HG02981 (cell line): ENCODE measurements at regions not wholly inside any gene's neighbourhood (a gene's known extent, or its start where the extent isn't known, plus 50 kb on each side); places are given as distances from the start of the nearest gene placed in this dataset.
A peak's percentile ranks its signal among the peaks of the same experiment; 100 is the strongest.

Source experiments
- ATAC-seq: cut with Tn5 transposase; IDR thresholded peaks from one replicate; pipeline ENCODE4 v1.9.1; 2021; ENCODE audit warnings: mild to moderate bottlenecking, moderate library complexity; ENCODE audit not compliant: unreplicated experiment

DNA sequence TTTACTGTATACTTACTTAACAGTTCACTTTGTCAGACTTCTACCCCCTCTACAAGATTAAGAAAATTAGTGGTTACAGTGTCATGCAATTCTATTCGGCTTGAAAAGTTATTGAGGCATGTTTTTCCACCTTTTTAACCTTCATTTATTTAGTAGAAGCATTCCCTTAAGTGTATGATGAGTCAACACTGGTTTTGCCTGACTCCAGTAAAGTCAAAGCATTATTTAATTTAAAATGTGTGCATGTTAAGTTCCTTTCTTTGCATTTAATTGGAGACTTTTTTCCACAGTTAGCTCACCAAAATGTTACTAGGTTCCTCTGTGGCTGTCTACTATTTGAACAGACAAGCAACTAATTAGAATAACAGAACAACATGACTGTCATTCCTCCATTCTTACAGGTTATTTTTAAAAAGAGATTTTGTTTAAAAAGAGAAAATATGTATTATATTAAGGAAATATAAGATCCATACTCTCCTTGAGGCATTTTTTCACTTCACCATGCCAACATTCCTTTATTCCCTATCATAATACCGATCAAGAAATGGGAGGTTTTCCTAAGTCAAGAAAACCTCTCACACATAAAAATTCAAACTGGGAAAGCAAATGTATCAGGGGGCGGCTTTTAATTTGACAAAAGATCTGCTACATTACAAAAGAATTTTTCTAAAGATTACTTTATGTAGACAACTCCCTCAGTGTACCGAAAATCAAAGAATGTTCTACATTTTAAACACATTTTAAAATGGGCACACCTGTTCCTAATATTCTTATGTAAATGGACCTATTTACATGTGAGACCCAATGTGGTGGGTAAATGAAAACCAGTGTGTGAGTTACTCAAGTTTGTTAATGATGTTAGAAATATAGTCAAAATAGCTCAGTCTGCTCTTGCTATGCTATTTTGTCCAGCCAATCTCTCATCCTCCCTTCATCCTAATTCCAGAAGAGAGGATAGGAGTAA lies 361.2 kb downstream of the UTRN start:
- no peak for ATAC-seq

DNA sequence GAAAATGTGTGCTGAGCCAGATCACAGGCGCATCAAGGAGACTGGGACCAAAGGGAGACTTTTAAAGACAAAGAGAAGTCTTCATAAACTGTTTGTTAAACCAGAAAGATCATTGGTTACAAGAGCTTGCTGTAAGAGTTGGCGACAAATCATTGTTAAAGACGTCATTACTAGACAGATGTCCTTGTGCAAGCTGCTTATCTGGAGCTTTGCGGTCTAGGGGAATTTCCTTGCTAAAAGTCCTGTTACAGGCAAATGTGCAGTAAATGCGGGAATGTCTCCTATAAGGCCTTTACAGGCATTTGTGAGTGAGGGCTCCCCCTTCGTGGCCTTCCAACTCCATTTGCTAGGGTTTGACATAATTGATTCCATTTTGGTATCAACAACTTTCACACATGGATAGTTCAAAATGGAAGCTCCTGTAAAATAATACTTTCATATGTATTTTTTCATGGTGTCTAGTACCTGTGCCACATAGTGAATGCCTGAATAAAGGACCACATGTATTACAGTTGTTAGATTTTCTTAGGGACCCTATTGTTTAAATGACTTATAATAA lies 362.4 kb downstream of the UTRN start:
- ATAC-seq: no peak

DNA sequence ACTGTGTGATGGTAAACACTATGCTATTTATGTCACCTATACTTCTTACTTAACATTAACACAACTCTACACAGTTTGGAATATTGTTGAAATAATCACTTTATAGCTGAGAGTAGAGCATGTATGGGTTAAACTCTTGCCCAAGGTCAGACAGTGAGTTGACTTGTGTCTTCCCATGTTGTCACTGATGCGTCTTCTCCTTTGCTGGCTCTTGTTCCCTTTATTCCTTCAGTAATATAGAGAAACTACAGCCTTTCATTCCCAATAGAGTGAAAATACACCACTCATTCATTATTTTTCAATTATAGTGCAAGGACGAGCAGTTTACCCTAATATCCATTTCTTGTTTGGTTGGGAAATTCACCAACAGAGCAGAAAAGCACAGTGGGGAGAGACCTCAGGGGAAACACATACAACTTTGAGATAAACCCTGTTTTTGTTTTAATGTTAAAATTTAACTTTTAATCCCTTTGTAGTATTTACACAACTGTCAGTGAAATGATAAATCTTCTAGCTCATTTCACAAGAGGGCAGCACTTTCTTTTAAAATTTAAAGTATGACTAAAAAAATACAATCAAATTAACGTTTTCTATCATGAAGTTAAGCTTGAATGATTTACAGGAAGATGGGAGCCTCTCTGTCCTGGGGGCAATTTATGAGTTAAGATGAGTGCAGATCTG lies 363.0 kb downstream of the UTRN start:
- no peak for ATAC-seq

DNA sequence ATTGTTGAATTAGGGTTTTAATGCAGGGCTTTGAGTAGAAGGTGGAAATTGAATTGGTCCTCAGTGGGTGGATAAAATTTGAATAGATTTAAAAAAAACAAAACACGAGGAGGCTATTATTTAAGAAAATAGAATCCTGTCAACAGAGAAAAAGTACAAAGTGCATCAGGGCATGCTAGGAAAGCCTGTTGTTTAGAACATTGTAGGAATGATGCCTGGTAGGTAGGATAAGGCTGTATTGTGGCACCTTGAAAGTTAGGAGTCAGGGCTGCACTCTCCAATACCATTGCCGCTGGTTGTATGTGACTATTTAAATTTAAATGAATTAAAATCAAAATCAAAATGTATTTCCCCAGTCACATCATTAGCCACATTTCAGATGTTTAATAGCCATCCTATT lies 363.9 kb downstream of the UTRN start:
- ATAC-seq: no peak

DNA sequence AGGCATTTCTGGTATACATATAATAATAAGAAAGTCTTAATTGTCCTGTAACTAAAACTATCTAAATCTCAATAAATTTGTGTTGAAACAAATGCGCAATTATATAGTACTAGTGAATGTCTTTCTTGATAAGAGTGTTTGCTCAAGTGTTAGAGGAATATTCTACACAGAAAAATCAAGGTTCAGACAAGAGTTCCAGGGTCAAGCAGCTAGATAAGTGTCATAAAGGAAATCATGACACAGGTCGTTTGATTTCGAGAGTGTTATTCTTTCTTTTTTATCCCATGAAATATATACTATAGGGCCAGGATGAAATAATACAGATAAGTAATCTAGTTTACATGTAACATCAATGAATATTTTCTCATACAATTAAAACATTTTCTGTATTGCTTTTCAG lies 366.1 kb downstream of the UTRN start:
- no peak for ATAC-seq

DNA sequence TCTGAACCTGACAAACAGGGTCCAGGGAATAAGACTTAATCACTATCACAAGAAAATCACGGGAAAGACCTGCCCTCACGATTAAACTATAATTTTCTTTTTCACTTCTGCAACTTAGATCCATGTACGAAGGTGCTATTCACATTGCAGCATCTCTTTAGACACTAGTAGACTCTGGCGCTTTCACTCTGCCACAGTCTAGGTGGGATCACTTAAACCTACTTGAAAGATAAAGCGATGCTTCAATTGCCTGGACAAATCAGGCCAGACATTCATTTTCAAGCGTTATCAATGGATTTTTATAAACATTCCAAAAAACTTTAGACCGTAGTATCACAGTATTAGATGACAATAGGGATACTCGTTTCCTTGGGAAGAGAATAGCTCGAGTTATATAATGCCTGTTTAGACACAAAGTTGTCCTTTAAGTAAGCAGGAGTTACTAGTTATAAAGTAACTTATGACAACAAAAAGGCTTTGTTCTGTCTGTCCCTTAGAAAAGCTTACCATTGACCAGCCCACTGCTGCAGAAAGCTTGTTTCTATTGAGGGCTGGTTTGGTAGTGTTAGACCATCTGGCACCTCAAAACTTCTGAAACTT lies 367.3 kb downstream of the UTRN start:
- ATAC-seq: no peak

DNA sequence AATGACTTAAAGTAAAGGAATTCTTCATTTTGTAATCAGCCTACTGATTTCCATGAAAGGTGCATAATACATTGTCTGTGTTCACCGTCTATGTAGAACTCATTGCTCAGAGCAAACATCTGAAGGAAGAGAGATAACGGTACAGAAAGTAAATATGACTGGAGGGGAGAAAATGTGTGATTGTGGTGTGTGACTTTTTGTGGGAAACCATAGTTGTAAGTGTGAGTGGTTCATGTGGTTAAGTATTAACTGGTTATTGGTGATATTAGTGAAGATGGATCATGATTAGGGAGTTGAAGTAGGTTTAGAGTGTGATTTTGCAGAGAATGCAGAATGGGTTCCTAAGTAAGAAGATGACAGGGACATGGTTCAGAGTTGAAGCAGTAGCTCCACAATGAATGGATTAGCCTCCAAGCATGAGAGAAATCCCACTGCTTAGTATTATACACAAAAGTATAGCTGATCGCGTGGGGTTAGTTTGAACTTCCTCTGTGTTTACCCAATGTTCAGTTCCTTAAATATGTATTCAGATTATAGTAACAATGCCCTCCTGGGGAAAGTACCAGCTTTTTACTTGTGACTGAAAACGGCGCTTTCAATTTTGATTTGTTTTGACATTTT lies 368.9 kb downstream of the UTRN start:
- ATAC-seq: peak; percentile 89

DNA sequence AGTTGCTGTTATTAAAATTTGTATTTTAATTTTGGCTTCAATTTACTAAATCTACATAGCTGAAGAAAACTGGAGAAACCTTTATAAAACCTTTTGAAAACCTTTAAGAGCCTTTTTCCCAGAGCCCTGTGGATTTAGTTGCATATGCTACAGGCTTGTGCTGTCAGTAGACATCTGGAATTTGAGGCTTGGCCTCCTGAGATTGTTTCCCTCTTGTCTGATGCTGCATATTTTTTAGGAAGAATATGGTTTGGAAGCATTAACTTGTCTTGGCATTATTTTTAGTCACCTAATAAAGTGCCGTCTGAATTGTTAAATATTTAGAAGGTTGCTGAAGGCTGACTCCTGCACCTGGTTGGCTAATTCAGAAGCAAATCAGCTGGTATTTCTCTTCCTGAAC lies 369.4 kb downstream of the UTRN start:
- peak; percentile 8 for ATAC-seq

DNA sequence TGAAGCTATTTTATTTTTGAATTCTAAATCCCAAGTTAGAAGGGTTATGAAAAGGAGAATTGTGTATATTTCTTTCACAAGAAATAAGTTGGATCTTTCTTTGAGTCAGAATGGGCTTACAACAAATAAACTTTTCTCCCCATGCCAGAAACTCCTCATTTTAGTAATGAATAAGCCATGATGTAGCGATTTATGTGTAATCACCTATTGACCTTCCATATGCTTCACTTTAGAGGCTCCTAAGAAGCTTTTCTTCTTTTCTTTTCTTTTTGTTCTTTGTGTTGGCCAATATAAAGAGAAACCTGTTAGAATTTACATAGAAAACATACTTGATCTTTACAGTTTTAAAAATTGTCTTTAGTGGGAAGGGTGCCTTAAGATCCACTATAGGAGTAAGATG lies 370.2 kb downstream of the UTRN start:
- no peak for ATAC-seq

DNA sequence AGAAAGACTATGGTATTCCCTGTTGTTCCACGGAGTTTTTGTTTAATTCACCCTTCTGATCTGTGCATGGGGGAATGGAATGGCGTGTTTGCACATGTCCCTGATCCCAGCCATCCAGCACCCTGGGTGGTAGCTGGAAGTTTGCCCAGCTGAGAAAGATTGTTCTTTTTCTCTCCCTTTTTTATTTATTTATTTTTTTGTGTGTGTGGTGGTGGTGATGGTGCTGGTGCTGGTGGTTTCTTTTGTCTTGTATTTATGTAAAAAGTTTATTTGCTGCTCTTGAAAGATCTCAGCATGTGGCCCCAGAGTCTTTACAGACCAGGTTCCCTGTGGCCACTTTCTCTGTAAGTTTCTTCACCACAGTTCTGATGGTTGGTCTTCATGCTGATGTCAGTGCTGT lies 372.6 kb downstream of the UTRN start:
- no peak for ATAC-seq

DNA sequence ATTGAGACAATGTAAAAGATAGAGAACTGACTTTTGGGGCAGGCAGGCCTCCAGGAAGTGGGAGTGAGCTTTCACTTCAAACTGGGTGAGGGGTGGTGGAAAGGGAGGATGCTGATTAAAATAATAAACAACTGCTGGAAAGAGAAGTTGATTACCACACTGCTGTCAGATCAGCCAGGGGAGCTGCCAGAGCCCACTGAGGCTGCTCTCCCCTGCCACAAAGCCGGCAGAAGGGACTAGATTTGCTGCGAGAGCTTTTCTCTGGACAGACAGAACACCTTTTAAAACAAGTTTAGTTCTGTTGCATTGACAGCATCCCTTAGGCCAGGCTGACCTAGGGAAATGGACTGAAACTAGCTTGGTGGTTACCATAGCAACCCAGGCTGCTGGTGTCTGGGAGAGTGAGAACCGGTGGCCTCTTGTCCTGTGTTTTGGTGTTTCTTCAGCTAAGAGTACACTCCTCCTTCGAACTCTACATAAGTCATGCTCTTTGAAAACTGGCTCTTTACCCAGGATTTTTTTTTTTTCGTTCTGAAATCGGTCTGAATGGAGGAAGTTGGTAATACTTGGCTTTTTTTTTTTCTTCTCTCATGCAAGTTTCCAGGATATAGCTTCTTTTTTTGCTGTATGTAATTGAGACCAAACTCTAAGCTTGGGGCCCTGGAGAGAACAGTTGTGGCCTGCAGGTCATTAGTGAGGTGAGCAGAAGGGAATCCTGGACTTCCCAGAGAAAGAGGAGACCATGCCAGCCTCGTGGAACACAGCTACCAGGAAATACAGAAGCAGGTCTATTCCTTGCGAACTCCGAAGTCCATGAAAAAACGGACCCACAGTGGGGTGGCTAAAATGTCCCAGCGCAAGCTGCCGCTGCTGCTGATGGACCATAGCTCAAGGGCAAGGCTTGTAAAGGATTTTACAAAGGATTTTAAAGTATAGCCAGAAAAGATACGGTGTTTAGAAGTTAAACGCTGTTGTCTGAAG lies 374.4 kb downstream of the UTRN start:
- peak; percentile 89 for ATAC-seq

DNA sequence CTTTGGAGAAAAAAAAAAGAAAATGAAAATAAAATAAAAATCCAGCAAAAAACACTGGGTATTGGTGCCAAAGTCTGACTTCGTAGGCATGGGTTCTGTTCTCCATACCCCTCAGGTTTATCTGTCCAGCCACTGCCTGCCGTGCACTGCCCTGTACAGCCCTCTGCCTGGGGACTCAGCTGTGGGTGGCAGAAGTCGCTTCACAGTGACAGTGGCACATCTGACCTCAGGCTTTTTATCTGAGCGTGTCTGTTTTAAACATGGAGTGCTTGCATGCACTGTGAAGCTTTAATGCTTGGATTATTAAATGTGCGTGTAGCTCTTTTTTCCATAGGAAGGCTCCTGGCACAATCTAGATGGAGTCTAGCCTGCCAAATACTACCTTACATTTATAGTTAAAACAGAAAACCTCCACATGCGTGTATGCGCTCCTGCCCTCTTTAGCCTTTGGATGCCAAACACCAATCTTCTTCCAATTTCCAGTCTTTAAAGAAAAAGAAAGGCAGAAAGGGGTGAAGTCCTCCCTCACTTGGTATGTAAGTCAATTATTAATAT lies 375.5 kb downstream of the UTRN start:
- ATAC-seq: no peak

DNA sequence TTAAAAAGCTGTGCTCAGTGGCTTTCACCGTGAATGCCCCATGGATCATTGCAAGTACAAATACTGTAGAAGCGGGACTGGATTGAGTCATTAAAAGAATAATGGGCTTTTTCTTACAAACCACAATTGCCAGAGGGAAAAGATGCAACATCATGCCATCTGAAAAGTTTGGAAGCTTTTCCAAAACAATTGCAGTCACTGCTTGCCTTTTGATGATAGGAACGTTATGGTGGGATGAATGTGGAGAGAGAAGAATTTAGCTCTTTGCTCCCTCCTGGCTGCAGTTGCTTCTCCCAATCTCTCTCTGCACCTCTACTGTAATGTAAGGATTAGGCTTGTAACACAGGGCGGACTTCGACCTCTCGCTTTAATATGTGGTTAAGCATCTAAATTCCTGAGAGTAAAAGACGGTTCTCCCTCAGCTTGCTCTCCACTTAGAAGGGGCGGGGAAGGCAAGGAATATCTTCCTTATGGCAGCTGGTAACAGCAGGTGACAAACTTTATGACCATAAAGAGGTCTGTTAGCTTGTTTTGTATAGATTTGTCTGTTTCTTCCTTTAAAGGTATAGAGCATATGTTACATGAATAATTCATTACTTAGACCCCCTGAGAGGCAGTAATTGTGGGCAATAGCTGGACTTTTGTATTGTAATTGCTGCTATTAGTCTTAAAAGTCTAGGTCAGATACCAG lies 376.1 kb downstream of the UTRN start:
- ATAC-seq: no peak

DNA sequence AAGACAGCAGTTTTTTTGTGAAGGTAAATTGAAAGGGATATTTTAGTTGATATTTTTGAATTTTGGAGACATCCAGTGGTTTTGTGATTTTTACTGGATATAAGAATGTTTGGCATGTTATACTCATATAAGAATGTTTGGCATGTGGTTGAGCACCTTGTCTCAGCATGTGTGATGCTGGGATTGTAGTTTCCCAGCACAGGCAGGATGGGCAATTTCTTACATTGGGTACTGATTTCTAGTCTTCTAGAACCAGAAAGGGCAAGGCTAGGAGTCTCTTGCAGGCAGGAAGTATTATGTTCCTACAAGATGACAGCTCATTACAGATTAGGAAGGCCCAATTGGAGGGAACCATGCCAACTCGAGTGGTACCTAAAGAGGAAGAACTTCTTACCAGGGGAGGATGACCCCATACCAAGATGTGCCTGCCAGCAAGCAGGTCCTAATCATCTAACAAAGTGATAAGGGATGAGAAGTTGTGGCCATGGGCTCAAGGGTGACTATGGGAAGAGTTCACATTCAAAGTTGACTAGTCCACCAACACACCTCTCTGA lies 377.8 kb downstream of the UTRN start:
- no peak for ATAC-seq

DNA sequence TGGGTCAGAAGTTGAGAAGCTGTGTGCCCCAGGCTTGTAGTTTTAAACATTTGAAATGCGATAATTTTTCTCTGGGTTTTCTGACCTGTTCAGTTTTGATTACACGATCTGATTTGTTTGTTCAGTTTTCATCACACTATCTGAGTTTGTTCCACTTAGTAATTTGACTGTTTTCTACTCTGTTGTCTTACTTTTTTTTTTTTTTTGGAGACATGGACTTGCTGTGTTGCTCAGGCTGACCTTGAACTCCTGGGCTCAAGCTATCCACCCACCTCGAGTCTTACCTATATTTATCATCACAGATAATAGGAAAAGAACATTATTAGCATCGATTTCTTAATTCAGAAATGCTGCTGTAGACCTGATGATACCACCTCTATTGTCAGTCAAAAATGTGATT lies 379.1 kb downstream of the UTRN start:
- ATAC-seq: no peak

DNA sequence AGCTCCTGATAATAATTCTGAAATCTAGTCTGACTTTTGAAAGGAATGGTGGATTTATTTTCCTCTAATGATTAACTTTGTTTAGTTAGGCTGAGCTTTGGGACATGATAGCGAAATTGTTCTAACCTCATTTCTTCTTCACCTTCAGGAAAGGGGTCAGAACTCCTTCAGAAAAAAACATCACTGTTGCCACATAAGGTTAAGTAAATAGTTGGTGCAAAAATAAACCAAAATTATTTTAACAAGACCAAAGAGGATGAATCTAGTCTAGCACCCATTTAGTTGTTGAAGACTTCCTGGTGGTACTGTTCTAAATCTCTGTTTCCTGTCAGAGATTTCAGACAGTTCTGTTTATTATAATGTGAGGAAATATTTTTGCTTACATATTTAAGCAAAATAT lies 379.8 kb downstream of the UTRN start:
- no peak for ATAC-seq

DNA sequence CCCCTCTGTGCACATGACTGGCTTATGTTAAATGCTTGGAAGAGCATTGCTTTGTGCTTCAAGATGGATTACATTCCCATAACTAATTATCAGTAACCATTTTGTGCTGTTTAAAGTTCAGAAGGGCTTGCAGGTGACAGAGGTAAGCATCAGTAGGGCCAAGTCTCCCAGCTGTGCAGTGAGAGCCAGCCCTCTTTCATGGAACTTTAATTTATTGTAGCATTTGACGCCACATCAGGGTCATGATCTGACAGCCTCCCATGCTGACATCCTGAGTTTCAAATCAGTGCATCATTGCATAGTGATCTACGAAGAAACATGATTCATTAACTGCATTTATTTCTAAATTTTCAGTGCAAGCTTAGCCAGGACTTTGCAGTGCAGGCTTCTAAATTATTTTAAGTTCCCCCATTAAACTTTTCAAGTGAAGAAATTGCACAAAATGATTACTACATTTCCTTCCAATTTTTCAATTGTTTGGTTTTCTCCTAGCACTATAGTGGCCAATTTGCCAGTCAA lies 380.9 kb downstream of the UTRN start:
- no peak for ATAC-seq

DNA sequence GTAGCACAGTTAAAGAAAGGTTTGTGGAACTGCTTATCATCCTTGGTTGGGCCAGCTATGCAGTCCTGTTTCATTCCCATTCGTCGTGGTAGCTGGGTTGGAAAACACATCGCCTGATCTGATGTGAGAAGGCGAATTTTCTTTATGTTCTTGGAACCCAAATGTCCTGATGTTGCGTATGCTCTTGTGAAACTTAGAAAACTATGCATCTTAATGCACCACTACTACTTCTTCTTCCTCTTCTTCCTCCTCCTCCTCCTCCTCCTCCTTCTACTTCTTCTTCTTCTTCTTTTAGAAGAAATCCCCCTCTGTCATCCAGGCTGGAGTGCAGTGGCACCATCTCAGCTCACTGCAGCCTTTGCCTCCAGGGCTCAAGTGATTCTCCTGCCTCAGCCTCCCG lies 381.6 kb downstream of the UTRN start:
- no peak for ATAC-seq
